Bronchial epithelial cell (primary cell): ENCODE measurements at regions not wholly inside any gene's neighbourhood (a gene's known extent, or its start where the extent isn't known, plus 50 kb on each side); places are given as distances from the start of the nearest gene placed in this dataset.

Experiments used
- DNase-seq: peaks from one replicate; pipeline ENCODE4 v3.0.0-alpha.2; 2010; ENCODE audit warnings: low read depth
- FAIRE-seq: peaks from 2 replicates; lab custom pipeline; 2011; peaks lifted over from hg19 to GRCh38; lab: Jason Lieb, UNC
- H3K27me3 ChIP-seq: 2 replicates; pipeline ENCODE4 v1.5.1; 2011; ENCODE audit warnings: low read length; ENCODE audit not compliant: control insufficient read depth, insufficient read depth
- H3K36me3 ChIP-seq: 2 replicates; pipeline ENCODE4 v1.5.1; 2011; ENCODE audit warnings: low read length; ENCODE audit not compliant: control insufficient read depth, insufficient read depth
- H3K4me3 ChIP-seq: 2 replicates; pipeline ENCODE4 v1.5.1; 2011; ENCODE audit warnings: mild to moderate bottlenecking, low read depth, low read length, control low read depth
- TF ChIP-seq, protein P1 (sequence below): IDR thresholded peaks from 2 replicates; pipeline ENCODE4 v1.5.1; 2011; ENCODE audit warnings: mild to moderate bottlenecking, moderate library complexity, low read length, control low read depth, inconsistent platforms; ENCODE audit not compliant: insufficient read depth, severe bottlenecking

- TF ChIP-seq, protein P1, sequence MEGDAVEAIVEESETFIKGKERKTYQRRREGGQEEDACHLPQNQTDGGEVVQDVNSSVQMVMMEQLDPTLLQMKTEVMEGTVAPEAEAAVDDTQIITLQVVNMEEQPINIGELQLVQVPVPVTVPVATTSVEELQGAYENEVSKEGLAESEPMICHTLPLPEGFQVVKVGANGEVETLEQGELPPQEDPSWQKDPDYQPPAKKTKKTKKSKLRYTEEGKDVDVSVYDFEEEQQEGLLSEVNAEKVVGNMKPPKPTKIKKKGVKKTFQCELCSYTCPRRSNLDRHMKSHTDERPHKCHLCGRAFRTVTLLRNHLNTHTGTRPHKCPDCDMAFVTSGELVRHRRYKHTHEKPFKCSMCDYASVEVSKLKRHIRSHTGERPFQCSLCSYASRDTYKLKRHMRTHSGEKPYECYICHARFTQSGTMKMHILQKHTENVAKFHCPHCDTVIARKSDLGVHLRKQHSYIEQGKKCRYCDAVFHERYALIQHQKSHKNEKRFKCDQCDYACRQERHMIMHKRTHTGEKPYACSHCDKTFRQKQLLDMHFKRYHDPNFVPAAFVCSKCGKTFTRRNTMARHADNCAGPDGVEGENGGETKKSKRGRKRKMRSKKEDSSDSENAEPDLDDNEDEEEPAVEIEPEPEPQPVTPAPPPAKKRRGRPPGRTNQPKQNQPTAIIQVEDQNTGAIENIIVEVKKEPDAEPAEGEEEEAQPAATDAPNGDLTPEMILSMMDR: no peak
- FAIRE-seq (no peak), DNase-seq (no peak)
- H3K27me3 ChIP-seq: peaks cover 3% of the 10 kb centered on the region
- H3K4me3 ChIP-seq: no peak overlapping the region
- no peaks in the 10 kb centered on the region for H3K36me3 ChIP-seq
Observed at GRCh38 chr9:27663526-27663925, 90.2 kb upstream of the C9orf72 start.

DNA sequence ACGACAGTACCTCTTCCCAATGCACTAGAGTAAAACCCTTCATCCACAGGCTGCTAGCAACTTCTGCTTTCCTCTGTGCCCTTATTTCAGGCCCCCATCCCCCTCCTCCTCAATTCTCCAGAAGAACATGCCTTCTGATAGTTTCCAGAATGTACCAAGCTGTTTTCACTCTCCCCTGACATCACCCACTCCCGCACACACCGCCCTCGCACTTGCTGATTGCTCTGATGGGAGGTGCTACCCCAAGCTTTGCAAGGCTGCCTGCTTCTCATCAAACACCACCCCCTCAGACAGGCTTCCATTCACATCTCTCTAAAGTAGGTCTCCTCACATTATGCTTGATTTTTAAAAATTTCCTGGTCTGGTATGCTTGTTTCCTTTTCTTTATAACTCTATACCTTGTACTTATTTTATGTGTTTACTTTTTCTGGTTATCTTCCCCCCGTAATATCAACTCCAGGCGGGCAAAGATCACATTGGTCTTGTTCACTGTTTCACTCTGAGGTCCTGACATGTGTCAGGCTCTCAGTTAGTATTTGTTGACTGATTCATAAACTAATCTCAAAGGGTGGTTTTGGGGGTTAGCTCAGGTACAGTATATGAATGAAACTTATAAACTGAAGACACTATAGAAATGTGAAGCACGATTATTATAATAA, 91.0 kb upstream of the C9orf72 start:
- no peak for DNase-seq
- no peak for FAIRE-seq
- H3K36me3 ChIP-seq: no peaks in the 10 kb centered on the region
- H3K27me3 ChIP-seq: peaks cover 3% of the 10 kb centered on the region
- TF ChIP-seq, protein P1: no peak
- H3K4me3 ChIP-seq: no peak overlapping the region

DNA sequence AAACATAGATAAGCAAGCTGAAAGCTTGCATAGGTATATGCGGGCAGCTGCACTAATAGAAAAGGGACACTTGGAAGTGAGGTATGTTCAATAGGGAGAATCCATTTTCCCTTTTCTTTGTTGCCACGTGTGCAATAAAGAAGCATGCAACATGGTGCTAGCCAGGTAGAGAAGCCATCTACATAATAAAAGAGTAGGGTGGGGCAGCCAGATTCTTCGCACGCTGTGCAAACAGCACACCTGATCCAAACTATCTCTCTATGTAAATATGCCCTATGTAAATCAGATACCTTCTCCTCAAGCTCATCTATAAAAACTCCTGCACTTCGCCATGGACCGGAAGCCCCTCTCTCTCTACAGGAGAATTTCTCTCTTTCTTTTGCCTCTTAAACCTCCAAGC, 91.9 kb upstream of the C9orf72 start:
- Histone ChIP-seq H3K27me3 (peaks cover 3% of the 10 kb centered on the region), H3K4me3 (no peak overlapping the region), H3K36me3 (no peaks in the 10 kb centered on the region)
- TF ChIP-seq, protein P1: no peak
- FAIRE-seq: no peak
- no peak for DNase-seq

- Histone ChIP-seq H3K36me3 (no peaks in the 10 kb centered on the region), H3K4me3 (no peak overlapping the region), H3K27me3 (peaks cover 3% of the 10 kb centered on the region)
- FAIRE-seq (no peak), DNase-seq (no peak)
- TF ChIP-seq, protein P1: no peak
Observed at GRCh38 chr9:27668280-27668679, 95.0 kb upstream of the C9orf72 start.

- H3K4me3 ChIP-seq: no peak overlapping the region
- peaks cover 3% of the 10 kb centered on the region for H3K27me3 ChIP-seq
- TF ChIP-seq, protein P1: no peak
- FAIRE-seq (no peak), DNase-seq (no peak)
- H3K36me3 ChIP-seq: no peaks in the 10 kb centered on the region
Observed at GRCh38 chr9:27671636-27672035, 98.4 kb upstream of the C9orf72 start.

DNA sequence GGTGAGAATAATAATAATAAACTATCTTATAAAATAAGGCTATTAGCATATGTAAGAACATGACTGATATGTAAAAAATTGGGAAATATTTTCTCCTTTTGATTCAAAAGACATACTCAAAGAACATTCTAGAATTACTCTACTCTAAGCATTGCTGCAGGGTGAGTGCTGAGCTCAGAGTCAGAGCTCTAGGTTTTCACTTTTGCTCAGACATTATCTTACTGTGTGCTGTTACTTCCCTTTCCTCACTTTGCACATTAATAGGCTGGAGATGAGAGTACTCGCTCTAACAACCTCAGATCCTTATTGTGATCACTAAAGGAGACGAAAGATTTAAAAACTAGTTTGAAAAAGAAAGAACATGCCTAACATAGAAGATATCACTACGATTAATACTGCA, 99.4 kb upstream of the C9orf72 start:
- Histone ChIP-seq H3K36me3 (no peaks in the 10 kb centered on the region), H3K27me3 (no peaks in the 10 kb centered on the region), H3K4me3 (no peak overlapping the region)
- FAIRE-seq (no peak), DNase-seq (no peak)
- TF ChIP-seq, protein P1: no peak
